Breast epithelium (tissue), 3 donors: ENCODE measurements at regions not wholly inside any gene's neighbourhood (a gene's known extent, or its start where the extent isn't known, plus 50 kb on each side); places are given as distances from the start of the nearest gene placed in this dataset.

ENCODE experiments used
- POLR2A ChIP-seq: fragments of 450-650 bp; IDR thresholded peaks from one replicate; pipeline ENCODE4 v1.6.1; 2016; ENCODE audit warnings: antibody characterized with exemption, mild to moderate bottlenecking, moderate library complexity
- POLR2AphosphoS5 ChIP-seq, 3 donors: sonication (generic); formaldehyde crosslinking; IDR thresholded peaks; one replicate each; pipeline ENCODE4 v1.6.1; 2017; ENCODE audit warnings: antibody characterized with exemption in 3 of 3
- TF ChIP-seq, protein P1 (sequence below), 3 donors: fragments of 450-650 bp; IDR thresholded peaks; one replicate each; pipeline ENCODE4 v1.5.1; 2016 to 2017; ENCODE audit warnings: antibody characterized with exemption in 3 of 3, mild to moderate bottlenecking in 3 of 3, moderate library complexity in 3 of 3

DNA sequence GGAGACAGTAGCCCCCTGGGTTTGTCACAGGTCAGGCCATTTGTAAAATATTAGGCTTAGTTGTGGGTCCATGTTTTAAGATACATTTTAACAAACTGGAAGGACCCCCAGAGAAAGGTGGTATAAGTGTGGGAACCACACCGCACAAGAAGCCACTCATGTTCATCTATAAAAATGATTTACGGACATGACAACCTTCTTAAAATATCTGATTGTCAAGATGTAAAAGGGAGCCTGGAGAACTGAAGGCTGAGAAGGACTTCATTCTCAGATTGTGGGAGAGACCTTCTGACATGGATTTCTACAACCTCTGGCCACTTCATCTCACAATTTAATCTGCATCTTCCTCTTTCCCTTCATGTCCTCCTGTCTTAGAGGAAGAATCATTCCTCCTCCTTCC, 102.4 kb downstream of the VCPKMT start:
- TF ChIP-seq, protein P1, sequence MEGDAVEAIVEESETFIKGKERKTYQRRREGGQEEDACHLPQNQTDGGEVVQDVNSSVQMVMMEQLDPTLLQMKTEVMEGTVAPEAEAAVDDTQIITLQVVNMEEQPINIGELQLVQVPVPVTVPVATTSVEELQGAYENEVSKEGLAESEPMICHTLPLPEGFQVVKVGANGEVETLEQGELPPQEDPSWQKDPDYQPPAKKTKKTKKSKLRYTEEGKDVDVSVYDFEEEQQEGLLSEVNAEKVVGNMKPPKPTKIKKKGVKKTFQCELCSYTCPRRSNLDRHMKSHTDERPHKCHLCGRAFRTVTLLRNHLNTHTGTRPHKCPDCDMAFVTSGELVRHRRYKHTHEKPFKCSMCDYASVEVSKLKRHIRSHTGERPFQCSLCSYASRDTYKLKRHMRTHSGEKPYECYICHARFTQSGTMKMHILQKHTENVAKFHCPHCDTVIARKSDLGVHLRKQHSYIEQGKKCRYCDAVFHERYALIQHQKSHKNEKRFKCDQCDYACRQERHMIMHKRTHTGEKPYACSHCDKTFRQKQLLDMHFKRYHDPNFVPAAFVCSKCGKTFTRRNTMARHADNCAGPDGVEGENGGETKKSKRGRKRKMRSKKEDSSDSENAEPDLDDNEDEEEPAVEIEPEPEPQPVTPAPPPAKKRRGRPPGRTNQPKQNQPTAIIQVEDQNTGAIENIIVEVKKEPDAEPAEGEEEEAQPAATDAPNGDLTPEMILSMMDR (IDR thresholded peaks at IDR 0.05), result no peak
- no peak for TF ChIP-seq POLR2AphosphoS5 (IDR thresholded peaks at IDR 0.05)
- TF ChIP-seq POLR2A, result no peak
